Sigmoid colon (tissue), 6 donors: ENCODE measurements at regions not wholly inside any gene's neighbourhood (a gene's known extent, or its start where the extent isn't known, plus 50 kb on each side); places are given as distances from the start of the nearest gene placed in this dataset.

ENCODE experiments used
- DNase-seq: peaks from one replicate; pipeline ENCODE4 v3.0.0-alpha.2; 2019
- H3K27ac ChIP-seq, 4 donors: fragments of 200-600 bp; sonication (generic); one replicate each; pipeline ENCODE4 v1.5.1; 2016 to 2019; ENCODE audit warnings: mild to moderate bottlenecking in 1 of 4
- H3K27me3 ChIP-seq, 3 donors: fragments of 200-600 bp; sonication (generic); one replicate each; pipeline ENCODE4 v1.5.1; 2019; ENCODE audit warnings: mild to moderate bottlenecking in 1 of 3
- H3K36me3 ChIP-seq, 4 donors: fragments of 200-600 bp; sonication (generic); one replicate each; pipeline ENCODE4 v1.5.1; 2016 to 2019
- H3K4me1 ChIP-seq, 4 donors: fragments of 200-600 bp; sonication (generic); one replicate each; pipeline ENCODE4 v1.5.1; 2017 to 2019
- H3K4me3 ChIP-seq, 4 donors: fragments of 200-600 bp; sonication (generic); one replicate each; pipeline ENCODE4 v1.5.1; 2017 to 2019; ENCODE audit warnings: mild to moderate bottlenecking in 2 of 4, moderate library complexity in 1 of 4
- H3K9me3 ChIP-seq, 4 donors: fragments of 200-600 bp in 3 of 4; sonication (generic) in 3 of 4; one replicate each; pipeline versions ENCODE4 v1.5.1 to v1.6.1; 2013 to 2019
- CTCF ChIP-seq, 4 experiments: fragments of 450-650 bp in 3 of 4; fragments of 200-600 bp in 1 of 4; IDR thresholded peaks; one replicate each; pipeline ENCODE4 v1.5.1; 2016 to 2019; ENCODE audit warnings: antibody characterized with exemption in 4 of 4, mild to moderate bottlenecking in 3 of 4, moderate library complexity in 2 of 4
- EP300 ChIP-seq, 4 donors: sonication (generic); formaldehyde crosslinking; IDR thresholded peaks; one replicate each; pipeline ENCODE4 v1.6.1; 2017; ENCODE audit warnings: antibody characterized with exemption in 4 of 4
- POLR2A ChIP-seq, 2 donors: fragments of 450-650 bp; IDR thresholded peaks; one replicate each; pipeline ENCODE4 v1.6.1; 2016; ENCODE audit warnings: antibody characterized with exemption in 2 of 2, mild to moderate bottlenecking in 2 of 2, moderate library complexity in 2 of 2
- POLR2AphosphoS5 ChIP-seq, 4 donors: sonication (generic); formaldehyde crosslinking; IDR thresholded peaks; one replicate each; pipeline ENCODE4 v1.6.1; 2017; ENCODE audit warnings: antibody characterized with exemption in 4 of 4
- WGBS, 2 donors: extraction: QIAGEN DNeasy Blood & Tissue Kit; methylation state at CpG; one replicate each; pipeline ENCODE4 v1.1.7; 2013; 5-methylcytosine and 5-hydroxymethylcytosine counted together
- intact Hi-C: fragments of 100-400 bp; cut with DNase I; formaldehyde crosslinking; loops from one replicate; pipeline ENCODE4 v1.15.1; 2023
- donor health status: healthy with polysubstance abuse.
- donor health status: healthy.

- intact Hi-C loops: no loop called here
- no peak overlapping the region for H3K27ac ChIP-seq
- H3K36me3 ChIP-seq: no peaks in the 10 kb centered on the region
- peak; percentile 84 for DNase-seq
- WGBS, 2 donors: 71 to 80% methylated on average over 8 of the region's 8 CpGs
- no peak overlapping the region for H3K4me3 ChIP-seq
- TF ChIP-seq CTCF (IDR thresholded peaks at IDR 0.05) (no peak), POLR2AphosphoS5 (IDR thresholded peaks at IDR 0.05) (peak in 3 of 4 donors; percentile 45 to 65 (median 62)), EP300 (IDR thresholded peaks at IDR 0.05) (no peak), POLR2A (IDR thresholded peaks at IDR 0.05) (no peak)
- H3K9me3 ChIP-seq: peaks cover 0 to 2% (median 0%) of the 10 kb centered on the region in 4 donors
- H3K27me3 ChIP-seq: no peaks in the 10 kb centered on the region
- H3K4me1 ChIP-seq: peaks cover 0 to 8% (median 0%) of the 10 kb centered on the region in 4 donors
Observed at GRCh38 chr12:110794623-110795280, 52.0 kb upstream of the CCDC63 start.

GRCh38 chr12:110796952-110797351 is 49.8 kb upstream of the CCDC63 start:
- Histone ChIP-seq H3K27me3 (no peaks in the 10 kb centered on the region), H3K4me1 (no peaks in the 10 kb centered on the region), H3K9me3 (peaks cover 0 to 7% (median 3%) of the 10 kb centered on the region in 4 donors), H3K36me3 (no peaks in the 10 kb centered on the region), H3K27ac (no peak overlapping the region), H3K4me3 (no peak overlapping the region)
- no peak for TF ChIP-seq POLR2A (IDR thresholded peaks at IDR 0.05)
- 89 to 92% methylated on average over 8 of the region's 8 CpGs for WGBS, 2 donors
- intact Hi-C loops: no loop called here
- no peak for DNase-seq
